ENCODE measurements at regions not wholly inside any gene's neighbourhood (a gene's known extent, or its start where the extent isn't known, plus 50 kb on each side); places are given as distances from the start of the nearest gene placed in this dataset.

DNA sequence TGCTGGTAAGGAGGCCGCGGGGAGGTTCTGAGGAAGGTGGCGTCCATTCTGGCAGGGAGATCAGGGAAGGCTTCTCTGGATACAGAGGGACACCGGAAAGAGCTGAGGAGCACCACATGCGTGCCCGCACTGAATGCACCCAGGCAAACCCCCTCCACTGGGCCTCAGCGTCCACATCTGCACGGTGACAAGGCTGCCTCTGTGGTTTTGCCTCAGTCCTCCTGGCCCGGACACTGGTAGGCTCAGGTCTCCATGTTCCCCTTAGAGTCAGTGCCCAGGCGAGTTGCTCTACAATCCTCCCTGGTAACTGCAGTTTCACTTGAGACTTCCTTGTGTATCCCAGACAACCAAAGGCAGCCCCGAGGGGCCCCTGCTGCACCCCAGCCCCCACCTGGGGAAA is 173.3 kb downstream of the MELK start:
- no peak for DNase-seq (ENCODE audit: low read depth)
- no peak overlapping the region for H3K4me3 ChIP-seq (ENCODE audit: low read depth, low read length)
- H3K27me3 ChIP-seq (ENCODE audit: control insufficient read depth, insufficient read depth, low read length) = peaks cover 29% of the 10 kb centered on the region
- H3K36me3 ChIP-seq (ENCODE audit: control insufficient read depth, insufficient read depth, low read length) = no peaks in the 10 kb centered on the region
- TF ChIP-seq, protein P1, sequence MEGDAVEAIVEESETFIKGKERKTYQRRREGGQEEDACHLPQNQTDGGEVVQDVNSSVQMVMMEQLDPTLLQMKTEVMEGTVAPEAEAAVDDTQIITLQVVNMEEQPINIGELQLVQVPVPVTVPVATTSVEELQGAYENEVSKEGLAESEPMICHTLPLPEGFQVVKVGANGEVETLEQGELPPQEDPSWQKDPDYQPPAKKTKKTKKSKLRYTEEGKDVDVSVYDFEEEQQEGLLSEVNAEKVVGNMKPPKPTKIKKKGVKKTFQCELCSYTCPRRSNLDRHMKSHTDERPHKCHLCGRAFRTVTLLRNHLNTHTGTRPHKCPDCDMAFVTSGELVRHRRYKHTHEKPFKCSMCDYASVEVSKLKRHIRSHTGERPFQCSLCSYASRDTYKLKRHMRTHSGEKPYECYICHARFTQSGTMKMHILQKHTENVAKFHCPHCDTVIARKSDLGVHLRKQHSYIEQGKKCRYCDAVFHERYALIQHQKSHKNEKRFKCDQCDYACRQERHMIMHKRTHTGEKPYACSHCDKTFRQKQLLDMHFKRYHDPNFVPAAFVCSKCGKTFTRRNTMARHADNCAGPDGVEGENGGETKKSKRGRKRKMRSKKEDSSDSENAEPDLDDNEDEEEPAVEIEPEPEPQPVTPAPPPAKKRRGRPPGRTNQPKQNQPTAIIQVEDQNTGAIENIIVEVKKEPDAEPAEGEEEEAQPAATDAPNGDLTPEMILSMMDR (IDR thresholded peaks at IDR 0.05; ENCODE audit: insufficient read depth, low read length, poor library complexity, severe bottlenecking) = no peak

DNA sequence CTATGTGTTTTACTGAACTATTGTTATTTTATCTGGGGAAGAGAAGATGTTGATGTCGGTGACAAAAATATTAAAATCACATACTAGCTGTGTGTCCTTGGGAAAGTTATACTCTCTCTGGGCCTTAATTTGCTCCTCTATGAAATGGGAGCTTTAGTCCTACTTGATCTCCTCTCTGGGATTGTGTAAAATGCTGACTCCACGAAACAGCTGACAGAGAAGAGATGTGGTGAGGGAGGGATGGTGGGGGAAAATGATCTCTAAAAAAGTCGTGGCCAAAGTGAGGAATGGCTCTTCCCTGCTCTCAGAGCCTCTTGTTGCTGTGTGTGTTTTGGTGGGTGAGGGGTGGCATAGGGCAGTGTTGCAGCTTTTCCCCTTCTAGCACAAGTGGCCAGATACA is 173.7 kb downstream of the MELK start:
- H3K27me3 ChIP-seq (ENCODE audit: control insufficient read depth, insufficient read depth, low read length) = peaks cover 28% of the 10 kb centered on the region
- no peaks in the 10 kb centered on the region for H3K36me3 ChIP-seq (ENCODE audit: control insufficient read depth, insufficient read depth, low read length)
- no peak for DNase-seq (ENCODE audit: low read depth)
- H3K4me3 ChIP-seq (ENCODE audit: low read depth, low read length) = no peak overlapping the region
- TF ChIP-seq, protein P1 (IDR thresholded peaks at IDR 0.05; ENCODE audit: insufficient read depth, low read length, poor library complexity, severe bottlenecking) = no peak

DNA sequence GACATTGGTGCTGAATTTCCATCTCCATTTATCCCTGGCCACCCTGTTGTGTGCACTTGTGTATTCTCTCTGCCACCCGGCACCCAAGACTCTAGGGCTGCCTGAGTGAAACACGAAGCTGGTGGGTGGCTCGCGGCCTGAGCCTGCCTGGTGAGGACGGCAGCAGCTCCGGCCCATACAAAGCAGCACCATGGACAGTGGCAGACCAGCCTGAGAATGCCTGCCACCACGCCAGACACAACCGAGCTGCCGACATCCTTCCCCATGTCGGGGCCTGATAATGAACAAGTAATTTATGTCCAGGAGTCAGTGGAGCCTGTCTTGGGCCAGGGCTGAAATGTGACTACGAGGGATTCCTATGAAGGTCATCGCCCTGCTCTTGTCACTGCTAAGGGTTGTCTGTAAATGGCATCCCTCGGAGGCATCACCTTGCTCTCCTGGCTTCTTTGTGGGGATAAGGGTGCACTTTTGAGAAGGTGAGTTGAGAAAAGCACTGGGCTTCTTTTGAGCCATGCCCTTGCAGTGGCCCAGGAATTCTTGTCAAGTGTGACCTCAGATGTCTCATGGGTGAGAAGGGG is 175.7 kb downstream of the MELK start:
- no peak overlapping the region for H3K4me3 ChIP-seq (ENCODE audit: low read depth, low read length)
- TF ChIP-seq, protein P1 (IDR thresholded peaks at IDR 0.05; ENCODE audit: insufficient read depth, low read length, poor library complexity, severe bottlenecking) = no peak
- H3K36me3 ChIP-seq (ENCODE audit: control insufficient read depth, insufficient read depth, low read length) = no peaks in the 10 kb centered on the region
- peaks cover 19% of the 10 kb centered on the region for H3K27me3 ChIP-seq (ENCODE audit: control insufficient read depth, insufficient read depth, low read length)
- no peak for DNase-seq (ENCODE audit: low read depth)

DNA sequence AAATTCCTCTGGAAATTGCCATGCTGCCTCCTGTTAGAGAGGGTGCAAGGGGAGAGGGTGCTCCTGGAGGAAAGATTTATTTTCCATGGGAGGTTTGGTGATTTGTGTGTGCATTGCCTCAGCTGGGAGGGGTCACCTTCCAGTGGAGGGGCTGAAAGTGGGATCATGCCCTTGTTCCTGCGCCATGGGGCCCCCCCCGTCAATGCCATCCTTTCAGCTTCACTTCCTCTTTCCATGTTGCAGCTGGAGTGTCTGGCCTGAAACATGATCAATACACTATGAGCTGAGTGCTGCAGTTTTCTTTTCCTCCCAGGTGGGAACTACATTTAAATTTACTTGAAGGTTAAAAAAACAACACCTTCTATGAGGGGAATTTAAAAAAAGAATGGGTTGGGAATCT is 176.8 kb downstream of the MELK start:
- DNase-seq (ENCODE audit: low read depth) = no peak
- no peak overlapping the region for H3K4me3 ChIP-seq (ENCODE audit: low read depth, low read length)
- peaks cover 16% of the 10 kb centered on the region for H3K27me3 ChIP-seq (ENCODE audit: control insufficient read depth, insufficient read depth, low read length)
- TF ChIP-seq, protein P1 (IDR thresholded peaks at IDR 0.05; ENCODE audit: insufficient read depth, low read length, poor library complexity, severe bottlenecking) = no peak
- H3K36me3 ChIP-seq (ENCODE audit: control insufficient read depth, insufficient read depth, low read length) = no peaks in the 10 kb centered on the region

- Histone ChIP-seq H3K36me3 (ENCODE audit: control insufficient read depth, insufficient read depth, low read length) (no peaks in the 10 kb centered on the region), H3K27me3 (ENCODE audit: control insufficient read depth, insufficient read depth, low read length) (peaks cover 18% of the 10 kb centered on the region), H3K4me3 (ENCODE audit: low read depth, low read length) (no peak overlapping the region)
- DNase-seq (ENCODE audit: low read depth) = no peak
- TF ChIP-seq, protein P1 (IDR thresholded peaks at IDR 0.05; ENCODE audit: insufficient read depth, low read length, poor library complexity, severe bottlenecking) = no peak
Observed at GRCh38 chr9:36750630-36751029, 177.9 kb downstream of the MELK start.

- Histone ChIP-seq H3K27me3 (ENCODE audit: control insufficient read depth, insufficient read depth, low read length) (peaks cover 9% of the 10 kb centered on the region), H3K4me3 (ENCODE audit: low read depth, low read length) (no peak overlapping the region), H3K36me3 (ENCODE audit: control insufficient read depth, insufficient read depth, low read length) (no peaks in the 10 kb centered on the region)
- TF ChIP-seq, protein P1 (IDR thresholded peaks at IDR 0.05; ENCODE audit: insufficient read depth, low read length, poor library complexity, severe bottlenecking) = no peak
- no peak for DNase-seq (ENCODE audit: low read depth)
Observed at GRCh38 chr9:36755019-36755418, 182.3 kb downstream of the MELK start.

All from kidney epithelial cell (primary cell).